Stimulated activated CD4-positive, alpha-beta T cell treated with anti-CD3 and anti-CD28 coated beads, TNF-alpha, amount 100 ng/mL, for 1 hour (primary cell): ENCODE measurements at regions not wholly inside any gene's neighbourhood (a gene's known extent, or its start where the extent isn't known, plus 50 kb on each side); places are given as distances from the start of the nearest gene placed in this dataset.

Experiments used
- DNase-seq, 3 donors: peaks; one replicate each; pipeline ENCODE4 v3.0.0-alpha.2; 2020; ENCODE audit warnings: low read depth in 3 of 3, low spot score in 1 of 3

DNA sequence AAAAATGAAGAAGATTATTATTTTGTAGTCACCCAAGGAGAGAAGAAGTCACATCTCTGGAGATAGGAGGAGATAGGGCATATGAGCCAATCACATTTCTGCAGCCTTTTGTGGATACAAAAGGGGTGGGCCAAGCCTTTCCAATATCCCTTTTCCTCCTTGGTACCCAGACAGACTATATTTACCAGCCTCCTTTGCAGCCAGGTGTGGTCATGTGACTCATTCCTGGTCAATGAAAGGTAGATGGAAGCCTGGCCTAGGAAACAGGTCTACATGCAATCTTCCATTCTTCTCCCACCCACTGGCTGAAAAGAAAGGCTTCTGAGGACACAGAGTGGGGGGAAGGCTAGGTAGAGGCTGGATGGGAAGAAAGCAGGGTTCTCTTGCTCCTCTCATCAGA is 58.1 kb upstream of the ERG start:
- DNase-seq = no peak

DNA sequence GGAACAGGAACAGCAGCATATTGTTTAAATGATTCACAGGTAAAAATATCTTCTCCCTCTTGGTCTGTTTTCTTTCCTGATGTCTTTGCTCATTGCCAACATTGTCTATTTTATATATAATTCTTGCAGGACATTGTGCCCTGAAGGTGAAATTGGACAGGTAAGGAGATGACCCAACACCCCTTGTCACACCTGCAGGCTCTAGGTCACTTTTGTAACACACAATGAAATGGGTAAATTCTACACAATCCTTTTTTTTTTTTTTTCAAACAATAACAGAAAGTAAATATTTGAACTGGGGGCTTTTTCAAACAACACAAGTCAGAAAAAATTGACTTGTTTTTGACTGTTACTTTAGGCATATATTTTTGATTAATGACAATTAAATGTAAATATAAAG is 62.9 kb upstream of the ERG start:
- DNase-seq = no peak

DNA sequence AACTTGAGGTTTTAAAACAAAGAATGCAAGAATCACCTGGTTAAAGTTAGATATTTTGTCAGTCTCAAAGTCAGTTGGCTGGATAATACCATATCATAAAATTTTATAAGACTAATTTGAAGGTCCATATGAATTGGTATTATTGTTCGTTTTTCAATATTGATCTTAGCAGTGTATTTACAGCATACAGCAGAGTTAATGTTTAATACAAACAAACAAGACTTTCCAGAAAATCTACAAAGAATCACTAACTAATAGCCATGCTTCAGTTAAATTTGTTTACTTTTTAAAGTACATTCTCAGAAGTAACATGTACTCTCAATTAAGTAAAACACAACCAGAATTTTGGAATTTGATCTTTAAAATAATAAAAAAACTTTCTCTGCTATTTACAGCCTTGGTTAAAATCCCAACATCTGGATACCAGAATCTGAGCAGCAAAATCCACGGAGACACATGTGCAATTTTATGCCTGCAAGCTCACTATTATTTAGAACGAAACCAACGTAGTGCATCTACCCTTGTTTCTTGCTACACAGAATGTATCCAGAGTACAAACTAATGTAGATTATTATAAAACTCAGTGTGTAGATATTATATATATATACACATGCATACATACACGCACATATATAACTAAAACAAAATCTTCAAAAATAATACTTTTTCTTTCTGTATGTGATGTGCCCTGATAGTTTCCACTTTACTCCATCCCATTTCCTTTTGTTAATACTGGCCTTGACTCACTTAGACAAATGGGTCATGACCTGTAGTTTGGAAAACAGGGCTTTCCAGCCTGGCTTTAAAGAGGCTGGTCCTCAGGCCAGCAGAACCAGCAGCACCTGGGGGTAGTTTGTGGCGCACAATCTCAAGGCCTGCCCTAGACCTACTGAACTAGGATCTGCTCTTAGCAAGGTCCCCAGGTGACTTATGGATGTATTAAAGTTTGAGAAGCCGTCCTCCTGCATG is 63.6 kb upstream of the ERG start:
- no peak for DNase-seq

DNA sequence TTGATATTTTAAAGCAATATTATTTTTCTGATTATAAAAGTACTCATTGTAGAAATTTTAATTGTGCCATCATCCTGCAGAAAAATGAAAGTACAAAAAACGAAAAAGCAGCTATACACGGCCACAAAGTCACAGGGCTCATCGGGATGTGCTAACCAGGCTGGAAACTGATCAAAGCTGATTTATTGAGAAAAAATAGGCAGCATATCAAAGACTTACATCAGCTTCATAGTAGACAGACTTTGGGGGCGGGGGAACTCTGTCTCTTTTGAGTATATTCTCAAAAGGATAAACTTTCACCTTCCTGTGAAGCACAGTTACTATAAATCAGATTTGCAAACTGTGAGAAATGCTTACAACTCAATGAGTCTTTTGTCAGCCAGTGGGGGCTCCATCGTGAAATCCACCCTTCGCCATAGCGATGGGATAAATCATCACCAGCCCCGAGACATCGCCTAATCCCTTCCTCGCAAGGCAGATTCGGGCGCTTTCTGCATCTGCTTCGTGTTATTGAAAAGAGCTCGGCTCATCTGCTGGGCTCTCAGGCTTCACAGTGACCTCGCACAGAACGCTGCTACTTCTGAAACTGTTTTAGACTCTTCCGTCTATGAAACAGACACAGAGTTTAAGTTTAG is 69.2 kb upstream of the ERG start:
- no peak for DNase-seq

DNA sequence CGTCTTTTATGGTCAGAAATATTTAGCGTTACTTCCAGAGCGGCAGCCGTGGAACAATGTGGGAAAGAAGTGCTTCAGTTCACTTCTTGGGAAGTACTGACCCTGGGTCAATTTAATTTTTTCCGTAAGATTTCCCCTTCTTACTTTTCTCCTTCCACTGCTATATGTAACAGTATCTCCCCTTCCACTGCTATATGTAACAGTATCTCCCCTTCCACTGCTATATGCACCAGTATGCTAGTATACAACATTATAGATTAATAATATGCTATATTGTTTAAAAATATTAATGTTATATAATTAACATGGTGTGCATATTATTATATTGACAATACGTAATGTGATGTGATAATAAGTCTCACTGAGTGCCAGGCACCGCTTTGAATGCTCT is 69.7 kb upstream of the ERG start:
- DNase-seq = no peak

DNA sequence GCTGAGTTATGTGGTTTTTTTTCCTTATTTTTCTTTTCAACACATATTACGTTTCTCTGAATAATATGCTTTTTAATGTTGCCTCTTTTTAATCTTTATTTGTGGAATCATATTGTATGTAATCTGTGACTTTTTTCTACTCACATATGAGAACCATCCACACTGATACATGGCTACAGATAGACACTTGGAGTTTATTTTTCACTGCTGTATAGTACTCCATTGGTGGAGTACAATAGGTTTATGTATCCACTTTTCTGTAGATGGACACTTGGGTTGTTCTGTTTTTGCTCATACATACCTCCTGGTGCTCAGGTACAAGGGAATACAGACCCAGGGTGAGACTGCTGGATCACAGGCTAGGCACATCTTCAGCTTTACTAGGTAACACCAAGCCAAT is 71.5 kb upstream of the ERG start:
- no peak for DNase-seq

DNA sequence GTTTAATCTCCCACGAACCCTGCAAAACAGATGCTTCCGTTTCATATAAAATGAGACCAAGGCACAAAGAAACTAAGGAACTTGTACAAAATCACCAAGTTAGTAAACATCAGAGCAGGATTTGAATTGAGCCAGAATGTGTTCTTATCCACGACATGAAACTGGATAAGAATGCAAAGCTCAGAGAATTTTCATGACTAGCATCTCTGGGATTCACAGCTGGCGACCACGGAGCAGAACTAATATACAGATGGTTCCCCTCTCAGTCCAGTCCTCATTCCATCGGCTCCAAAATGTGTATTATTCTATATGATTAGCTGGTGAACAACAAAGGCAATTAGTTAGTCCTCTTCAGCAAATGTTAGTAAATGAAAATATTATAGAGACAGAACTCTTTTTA is 72.3 kb upstream of the ERG start:
- no peak for DNase-seq

DNA sequence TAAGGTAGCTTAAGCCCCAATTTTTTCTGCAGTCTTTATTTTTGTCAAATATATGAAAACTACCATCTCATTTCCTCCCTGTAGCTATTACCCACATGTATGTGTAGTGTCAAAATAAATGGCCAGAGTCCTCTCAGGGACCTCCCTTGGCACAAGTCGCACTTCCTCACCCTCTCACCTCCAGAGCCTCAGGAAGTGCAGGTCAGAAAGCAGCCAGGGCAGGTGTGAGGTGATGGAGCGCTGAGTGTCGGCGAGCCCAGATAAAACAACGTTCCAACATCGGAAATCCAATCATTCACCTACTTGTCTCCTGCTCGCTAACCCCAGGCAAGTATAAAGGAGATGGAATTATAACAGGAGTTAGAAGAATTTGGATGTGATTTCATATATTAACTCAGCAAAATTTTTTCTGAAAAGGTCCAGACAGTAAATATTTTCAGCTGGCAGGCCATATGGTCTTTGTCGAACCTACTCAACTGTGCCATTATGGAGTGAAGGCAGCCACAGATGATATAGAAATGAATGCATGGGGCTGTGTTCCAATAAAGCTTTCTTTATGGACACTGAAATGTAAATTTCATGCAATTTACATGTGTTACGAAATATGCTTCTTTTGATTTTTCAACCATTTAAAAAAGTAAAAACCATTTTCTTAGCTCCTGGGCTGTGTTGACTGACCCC is 76.8 kb upstream of the ERG start:
- no peak for DNase-seq

DNA sequence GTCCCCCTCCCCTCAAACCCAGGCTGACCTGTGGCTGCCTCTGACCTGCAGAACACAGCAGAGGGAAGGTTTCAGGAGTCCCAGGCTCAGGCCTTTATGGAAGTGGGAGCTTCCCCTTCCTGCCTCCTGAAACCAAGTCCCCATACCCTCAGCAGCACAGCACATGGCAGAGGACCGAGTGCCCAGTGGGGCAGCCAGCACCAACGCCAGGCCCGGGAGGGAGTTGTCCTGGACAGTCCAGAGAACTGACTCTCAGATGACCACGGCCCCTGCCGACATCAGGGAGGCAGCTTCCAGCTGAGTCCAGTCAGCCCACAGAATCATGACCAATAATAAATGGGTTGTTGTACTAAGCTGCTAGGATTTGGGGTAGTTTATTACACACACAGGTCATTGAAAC is 79.6 kb upstream of the ERG start:
- DNase-seq = no peak

DNA sequence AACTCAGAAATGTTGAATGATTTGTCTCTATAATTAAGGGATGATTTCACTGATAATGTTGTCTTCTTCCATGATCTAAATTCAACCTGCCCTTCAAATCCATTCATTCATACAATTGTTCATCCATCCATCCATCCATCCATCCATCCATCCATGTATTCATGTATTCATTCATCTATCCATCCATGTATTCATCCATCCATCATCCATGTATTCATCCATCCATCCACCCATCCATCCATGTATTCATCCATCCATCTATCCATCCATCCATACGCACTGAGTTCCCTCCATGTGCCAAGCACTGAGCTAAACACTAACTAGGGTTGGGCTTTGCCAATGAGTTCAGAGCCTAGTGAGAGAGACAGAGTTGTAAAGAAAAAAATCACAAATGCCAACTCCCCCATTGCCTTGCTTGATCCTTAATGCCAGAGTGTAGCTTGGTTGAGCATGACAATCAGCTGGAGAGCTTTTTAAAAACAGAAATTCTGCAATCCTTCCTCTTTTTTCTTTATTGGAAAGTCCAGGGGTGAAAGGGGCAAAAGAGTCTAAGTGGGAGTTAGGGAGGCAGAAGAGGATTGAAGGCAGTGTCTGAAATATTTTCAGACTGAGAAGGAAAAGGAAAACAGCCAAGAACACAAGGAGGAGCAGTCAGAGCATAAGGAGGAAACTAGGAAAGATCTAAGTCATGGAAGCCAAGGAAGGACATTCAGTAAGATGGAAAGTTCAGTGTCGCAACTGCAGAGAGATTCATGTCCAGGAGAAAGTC is 92.4 kb upstream of the ERG start:
- no peak for DNase-seq

DNA sequence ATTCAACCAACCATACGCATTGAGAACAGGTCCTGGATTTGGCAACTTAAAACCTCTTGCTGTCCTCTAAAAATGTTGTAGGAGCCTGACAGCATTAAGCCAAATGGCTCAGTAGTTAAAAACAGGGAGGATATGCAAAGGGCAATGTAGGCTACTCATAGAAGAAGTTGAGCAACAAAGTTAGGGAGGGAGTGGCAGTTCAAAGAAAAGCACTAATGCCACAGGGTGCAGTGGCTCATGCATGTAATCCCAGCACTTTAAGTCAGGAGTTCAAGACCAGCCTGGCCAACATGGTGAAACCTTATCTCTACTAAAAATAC is 92.9 kb upstream of the ERG start:
- no peak for DNase-seq

DNA sequence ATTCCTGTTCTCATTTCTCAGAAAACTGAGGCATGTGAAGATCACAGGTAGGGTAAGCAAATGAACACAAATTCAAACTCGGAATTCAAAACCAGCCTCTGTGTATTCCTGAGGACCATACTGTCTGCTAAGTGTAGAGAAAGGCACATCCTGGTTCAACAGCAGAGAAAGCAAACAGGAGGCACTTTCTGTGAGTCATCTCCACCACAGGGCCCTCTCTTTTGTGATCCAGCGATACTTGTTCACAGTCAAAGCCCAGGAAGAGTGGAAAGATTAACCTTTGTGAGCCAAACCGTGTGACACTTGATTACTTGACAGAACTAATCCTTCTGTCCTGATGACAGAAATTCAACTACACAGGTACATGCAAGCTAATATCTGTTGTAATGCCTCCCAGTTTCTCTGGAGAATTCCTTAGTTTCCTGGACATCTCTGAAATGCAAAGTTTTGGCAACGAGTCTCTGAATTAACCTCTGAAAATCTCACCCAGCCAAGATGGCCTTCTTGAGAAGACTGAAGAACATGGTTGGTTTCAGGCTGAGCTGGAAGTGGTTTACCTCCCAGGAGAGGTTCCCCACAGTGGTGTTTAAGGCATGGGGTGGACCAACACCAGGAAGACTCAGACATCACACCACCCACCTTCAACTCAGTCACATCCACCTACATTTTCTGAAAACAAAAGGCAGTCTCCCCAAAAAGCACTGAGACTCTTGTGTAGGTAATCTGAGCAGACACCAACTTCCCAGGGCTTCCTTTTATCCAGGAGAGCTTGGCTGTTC is 98.2 kb upstream of the ERG start:
- DNase-seq = no peak

DNA sequence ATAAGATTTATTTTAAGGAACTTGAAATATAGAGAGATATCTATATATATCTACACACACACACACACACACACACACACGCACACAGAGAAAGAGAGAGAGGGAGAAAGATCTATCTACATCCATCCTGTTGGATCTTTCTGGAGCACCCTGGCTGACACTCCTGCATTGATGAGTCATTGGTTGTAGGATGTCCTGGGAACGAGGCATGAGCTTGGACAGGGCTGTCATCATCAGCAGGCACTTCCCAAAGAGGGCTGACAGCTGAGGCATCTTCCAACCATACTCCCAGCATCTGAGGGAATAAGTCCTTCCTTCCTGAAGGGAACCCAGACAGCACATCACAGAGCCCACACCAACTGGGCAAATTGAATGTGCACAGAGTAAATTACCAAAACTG is 99.1 kb upstream of the ERG start:
- DNase-seq = no peak

DNA sequence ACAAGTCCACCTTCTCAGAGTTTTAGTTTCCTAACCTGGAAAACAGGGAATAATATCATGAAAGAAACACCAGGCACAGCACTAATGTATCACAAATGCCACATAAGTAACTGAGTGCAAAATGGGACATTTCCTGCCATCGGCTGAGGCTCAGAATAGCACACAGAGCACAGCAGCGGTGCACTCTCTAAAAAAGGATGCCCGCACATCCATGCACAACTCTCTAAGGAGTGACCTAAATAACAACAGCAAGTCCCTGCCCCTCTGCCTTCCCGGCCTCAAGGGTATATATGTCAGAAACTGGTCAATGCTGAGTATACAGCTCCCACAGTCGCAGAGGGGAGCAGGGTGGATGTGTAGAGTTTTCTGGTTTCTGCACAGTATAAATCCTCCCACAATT is 100.1 kb upstream of the ERG start:
- DNase-seq = no peak

DNA sequence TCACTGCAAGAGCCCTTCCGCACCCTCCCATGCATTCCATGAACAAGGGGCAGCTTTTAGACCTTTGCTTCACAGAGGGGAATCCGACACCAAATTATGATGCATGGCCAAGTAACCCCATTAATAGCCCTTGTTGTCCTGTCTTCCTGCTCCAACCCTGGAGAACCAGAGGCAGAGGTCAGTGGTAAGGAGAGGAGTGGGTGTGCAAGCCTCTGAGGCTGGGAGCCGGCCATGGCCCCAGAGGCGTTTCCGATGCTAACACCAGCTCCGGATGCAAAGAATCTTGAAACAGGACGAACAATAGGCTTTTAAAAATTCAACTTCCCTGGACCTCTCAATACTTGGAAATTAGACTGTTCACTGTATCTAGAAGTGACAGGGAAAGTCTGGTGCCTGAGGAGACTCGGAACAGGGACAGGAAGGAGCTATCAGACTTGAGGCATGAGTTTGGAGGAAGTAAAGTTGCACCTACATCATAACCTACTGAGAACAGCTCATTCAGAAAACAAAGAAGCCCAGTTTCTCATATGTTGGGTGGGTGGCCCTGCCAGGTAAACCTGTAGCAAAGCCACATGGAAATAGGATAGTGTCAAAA is 101.2 kb upstream of the ERG start:
- no peak for DNase-seq

DNA sequence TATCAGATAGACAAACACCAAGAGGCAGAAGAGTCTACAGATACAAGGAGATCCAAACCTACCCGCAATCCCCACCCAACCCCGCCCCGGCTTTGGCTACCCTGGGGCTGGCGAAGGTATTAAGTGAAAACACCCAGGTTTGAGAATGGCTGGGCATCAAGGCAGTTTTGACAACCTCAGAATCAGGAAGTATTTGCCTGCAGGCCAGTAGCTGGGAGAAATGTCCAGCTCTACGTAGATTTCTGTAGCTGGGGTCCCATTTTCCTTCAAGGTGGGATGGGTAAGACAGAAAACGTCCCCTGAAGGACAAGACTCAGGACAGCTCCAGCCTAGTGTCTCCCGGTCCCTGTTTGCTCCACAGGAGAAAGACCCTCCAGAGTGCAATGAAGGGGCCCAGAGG is 101.8 kb upstream of the ERG start:
- no peak for DNase-seq

DNA sequence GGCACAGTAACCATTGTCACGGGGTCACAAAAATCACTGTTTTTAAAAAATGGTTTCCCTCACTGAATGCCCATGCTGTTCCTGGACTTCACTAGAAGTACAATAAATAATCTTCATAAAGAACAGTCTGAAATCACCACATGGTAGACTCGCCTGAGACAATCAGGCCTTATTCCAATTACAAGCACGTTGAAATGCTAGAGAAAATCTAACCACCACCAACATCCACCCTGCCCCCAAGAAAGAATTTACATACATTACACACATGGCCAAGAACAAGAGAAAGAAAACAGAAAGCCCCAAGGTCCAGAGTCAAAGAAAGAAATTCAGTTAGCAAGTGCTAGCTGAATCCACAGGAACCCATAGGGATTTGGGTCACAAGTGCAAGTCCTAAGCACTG is 107.0 kb upstream of the ERG start:
- DNase-seq = no peak

DNA sequence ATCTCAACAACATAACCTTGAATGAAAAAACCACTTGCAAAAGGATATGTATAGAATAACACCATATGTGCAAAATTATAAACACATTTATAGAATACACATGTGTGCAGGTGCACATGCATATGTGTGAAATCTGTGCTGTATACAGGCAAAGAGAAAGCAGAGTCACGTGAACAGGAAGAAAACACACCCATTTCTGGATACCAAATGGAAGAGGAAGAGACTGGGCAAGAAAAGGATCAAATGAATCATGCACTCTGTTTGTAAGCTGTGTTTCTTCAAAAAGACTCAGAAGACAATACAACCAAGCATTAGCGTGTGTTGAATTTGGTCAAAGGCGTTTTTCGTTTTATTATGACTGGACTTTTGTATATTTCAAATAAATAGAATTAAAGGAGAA is 111.3 kb upstream of the ERG start:
- DNase-seq = no peak

DNA sequence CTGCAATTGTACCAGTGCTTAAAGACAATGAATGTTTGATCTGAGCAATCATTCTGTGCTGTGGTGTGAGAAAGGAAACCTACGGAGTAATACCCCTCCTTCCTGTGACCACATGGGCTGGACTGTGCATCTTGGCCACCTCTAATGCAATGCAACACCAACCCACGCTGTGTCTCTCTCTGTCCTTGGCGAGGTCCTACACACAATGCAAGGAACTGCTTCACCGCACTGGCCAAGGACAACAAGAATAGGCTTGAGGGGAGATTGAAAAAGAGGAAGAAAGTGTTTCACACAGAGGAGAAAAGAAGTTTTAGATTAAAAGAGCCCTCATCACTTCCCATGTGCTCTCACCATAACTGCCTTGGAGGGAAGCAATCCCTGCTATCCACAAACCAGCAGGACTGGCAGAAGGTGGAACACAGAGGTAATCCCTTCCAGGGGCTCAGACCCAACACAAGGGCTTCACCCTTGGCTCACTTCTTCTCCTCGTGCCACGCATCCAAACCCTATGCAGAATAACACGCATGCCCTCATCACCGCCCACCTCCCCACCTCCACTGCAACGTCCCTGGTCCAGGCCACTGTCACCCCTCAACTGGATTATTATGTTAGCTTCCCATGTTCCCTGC is 112.5 kb upstream of the ERG start:
- DNase-seq = no peak

DNA sequence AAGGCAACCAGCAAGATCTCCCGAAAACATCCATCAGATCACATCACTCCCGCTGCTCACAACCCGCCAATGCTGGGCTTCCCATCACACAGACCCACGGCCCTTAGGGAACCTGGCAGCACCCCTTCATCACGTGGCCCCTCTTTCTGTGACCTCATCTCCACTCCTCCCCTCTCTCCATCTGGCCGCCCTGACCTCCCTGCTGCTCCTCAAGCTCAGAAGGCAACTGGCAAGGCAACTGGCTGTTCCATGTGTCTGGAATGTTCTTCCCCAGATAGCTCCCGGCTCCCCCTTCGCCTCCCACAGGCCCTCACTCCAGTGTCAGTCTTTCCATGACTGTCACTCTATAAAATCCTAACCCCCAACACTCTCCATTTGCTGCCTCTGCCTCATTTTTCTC is 113.0 kb upstream of the ERG start:
- no peak for DNase-seq
